ENCODE measurements at regions not wholly inside any gene's neighbourhood (a gene's known extent, or its start where the extent isn't known, plus 50 kb on each side); places are given as distances from the start of the nearest gene placed in this dataset.

DNA sequence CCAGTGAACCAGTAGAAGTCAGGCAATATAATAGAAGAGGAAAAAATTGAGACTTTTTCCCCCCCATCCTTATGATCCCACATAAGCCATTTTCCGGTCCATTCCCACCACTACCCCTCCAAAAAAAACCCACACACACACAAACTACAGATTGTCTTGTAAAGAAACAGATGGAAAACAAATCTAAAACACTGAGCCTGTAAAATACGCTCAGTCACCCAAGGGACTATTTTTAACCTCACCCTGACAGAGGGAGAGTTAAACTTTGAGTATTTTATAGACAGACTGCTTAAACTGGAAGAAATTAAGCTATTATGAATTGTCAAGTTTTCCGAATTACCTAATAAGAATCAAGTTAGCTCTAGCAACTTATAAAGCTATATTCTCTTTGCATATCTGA is 471.8 kb upstream of the C9orf72 start:
- intact Hi-C loops (cut with DNase I), result no loop called here
- ATAC-seq, result no peak
- DNase-seq (ENCODE audit: missing footprints), result no peak

- intact Hi-C loops (cut with DNase I), result no loop called here
- ATAC-seq (no peak), DNase-seq (ENCODE audit: missing footprints) (no peak)
These were observed 476.8 kb upstream of the C9orf72 start for GRCh38 chr9:28050046-28050445.

DNA sequence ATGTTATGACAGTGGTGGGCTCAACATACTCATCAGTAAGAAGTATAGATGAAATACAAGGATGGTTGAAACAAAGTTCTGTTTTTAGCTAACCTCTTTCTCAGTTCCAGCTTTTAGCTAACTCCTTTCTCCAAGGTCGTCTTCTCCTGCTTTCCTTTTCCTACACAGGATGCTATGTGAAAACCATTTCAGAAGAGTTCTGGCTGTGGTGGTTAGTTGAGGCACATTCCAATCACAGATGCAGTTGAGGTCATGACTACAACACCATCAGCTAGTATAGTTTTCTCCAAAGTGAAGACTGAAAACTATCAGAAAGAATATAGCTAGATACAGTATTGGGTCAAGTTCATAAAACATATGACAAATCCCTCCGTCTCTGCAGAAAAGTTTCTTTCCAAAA is 477.7 kb upstream of the C9orf72 start:
- DNase-seq (ENCODE audit: missing footprints) (no peak), ATAC-seq (no peak)
- intact Hi-C loops (cut with DNase I), result no loop called here

DNA sequence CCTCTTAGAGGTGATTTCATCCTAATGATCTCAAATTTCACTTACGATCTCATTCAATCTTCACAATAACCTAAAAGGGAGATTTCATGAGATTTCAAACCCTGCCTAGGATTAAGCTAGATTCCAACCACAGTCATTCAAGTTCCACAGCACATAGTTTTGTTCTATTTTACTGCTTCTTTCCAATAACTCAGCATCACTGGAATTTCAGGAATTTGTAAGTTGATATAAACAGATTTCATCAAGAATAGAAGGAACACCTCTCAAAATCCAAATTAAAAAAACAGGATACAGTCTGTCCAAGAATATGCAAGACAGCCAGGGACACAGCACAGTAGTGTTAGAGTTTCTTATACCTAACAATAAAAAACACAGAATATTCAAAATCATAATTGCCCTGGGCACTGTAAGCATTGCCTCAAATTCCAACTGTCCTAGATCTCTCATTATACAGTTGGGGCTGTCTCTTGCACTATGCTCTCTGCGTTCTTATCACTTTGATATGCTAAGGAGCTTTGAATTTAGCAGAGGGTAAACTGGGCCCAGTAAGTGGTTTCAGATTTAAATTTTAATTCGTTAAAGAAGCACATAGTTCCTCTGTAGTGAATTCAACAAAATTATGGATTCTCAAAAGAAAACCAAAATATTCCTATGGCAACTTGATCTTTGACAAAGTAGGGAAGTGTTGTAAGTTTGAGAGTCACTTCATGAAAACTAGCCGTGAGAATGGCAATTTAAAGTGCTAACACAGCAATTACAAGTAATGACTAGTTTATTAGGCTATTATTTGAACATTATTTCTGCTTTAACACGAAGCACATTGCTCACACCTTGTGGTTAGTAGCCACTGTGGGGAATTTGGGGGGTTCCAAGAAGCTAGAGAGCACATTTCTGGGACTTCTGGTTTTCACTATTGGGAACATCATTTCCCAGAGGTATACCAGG is 478.6 kb upstream of the C9orf72 start:
- intact Hi-C loops (cut with DNase I), result no loop called here
- ATAC-seq, result no peak
- no peak for DNase-seq (ENCODE audit: missing footprints)

DNA sequence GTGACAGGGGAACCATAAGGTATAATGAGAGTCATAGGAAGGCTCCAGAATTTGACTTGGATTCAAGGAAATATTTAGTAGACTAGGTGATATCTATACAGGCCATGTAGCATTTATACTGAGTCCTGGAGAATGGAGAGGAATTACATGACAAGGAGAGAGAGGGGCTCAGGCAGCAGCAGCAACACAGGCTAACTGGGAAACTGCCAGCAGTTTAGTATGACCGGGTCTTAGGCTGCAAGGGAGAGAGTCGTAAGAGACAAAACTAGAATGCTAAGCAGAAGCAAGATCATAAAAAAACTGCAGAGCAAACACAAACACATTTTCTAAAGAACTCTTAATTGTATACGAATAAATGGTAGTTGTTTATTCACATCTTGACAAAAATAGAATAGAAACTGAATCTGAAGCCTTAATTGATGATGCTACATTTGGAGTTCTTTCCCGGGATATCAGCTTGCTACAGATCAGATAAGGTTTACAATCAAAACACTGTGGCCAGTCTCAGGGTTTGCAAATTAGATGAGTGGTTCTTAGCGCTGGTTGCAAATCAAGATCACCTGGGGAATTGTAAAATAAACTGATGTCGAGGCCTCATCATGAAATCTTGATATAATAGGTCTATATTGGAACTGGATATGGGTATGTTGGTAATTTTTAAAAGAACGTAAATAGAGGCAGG is 480.0 kb upstream of the C9orf72 start:
- no peak for DNase-seq (ENCODE audit: missing footprints)
- intact Hi-C loops (cut with DNase I), result no loop called here
- no peak for ATAC-seq

DNA sequence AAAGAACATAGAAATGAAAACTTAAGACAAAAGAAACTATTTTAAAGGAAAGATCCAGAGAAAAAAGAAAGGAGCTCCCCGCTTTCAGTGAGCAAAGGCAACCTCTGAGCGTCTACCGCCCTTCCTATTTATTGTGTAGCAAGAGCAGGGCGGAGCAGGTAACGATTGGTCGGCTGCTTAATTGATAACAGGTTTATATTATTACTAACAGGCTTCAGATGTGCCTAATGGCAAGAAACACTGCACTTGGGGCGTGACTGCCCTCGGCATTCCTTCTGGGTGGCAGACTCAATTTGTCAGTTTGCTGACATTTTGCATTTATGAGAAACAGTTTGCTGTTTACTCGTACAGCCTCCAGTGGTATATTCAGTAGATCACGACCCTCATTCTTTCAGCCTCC is 482.7 kb upstream of the C9orf72 start:
- intact Hi-C loops (cut with DNase I), result no loop called here

GRCh38 chr9:28056466-28056865 is 483.2 kb upstream of the C9orf72 start:
- no peak for ATAC-seq
- DNase-seq (ENCODE audit: missing footprints), result no peak
- intact Hi-C loops (cut with DNase I), result no loop called here

More for the DNA sequence above, 482.7 kb upstream of the C9orf72 start:
- no peak for DNase-seq (ENCODE audit: missing footprints)
- no peak for ATAC-seq

- DNase-seq (ENCODE audit: missing footprints), result no peak
- intact Hi-C loops (cut with DNase I), result no loop called here
- ATAC-seq, result no peak
These were observed 485.9 kb upstream of the C9orf72 start for GRCh38 chr9:28059192-28059591.

DNA sequence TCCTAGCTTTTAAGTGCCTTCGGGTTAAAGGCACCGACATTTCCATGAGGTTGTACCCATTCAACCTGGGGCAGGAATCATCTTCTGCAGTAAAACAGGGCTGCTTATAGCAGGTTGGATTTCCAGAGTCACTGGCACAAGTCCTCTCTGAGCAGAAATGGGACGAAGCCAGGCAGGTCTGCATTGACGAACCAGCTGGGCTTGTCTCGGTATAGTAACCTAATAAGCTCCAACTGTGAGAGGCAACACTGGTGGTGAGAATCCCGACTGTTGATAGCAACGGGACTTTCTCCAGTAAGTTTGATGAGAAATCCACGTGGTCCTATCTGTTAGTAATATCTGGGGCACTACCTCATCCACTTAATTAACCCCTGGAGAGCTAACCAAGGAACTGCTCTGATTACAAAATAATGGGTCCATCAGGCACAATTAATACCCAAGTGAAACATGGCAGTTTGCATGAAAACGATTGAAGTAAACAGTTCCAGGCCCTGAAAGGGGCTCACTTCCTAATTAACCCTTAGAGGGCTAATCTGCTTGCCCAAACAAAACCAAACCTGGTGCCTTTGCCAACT is 491.0 kb upstream of the C9orf72 start:
- ATAC-seq (no peak), DNase-seq (ENCODE audit: missing footprints) (no peak)
- intact Hi-C loops (cut with DNase I), result no loop called here

DNA sequence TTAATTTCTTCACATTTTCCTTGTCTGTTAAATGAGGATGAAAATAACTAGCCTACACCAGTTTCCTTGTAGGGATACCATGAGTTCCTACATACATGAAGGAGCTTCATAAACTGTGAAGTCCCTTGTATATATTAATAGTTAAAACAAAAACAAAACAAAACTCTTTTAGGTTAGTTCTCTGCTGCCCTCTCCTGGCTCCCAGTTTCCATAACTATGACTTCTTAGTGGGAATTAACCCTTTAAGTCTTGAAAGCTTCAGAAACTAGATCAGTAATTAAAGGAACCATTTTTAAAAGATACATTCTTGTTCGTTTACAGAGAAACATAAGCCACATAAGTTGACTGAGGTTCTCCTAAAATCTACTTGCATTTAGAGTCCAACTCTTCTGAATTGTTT is 500.0 kb upstream of the C9orf72 start:
- DNase-seq (ENCODE audit: missing footprints) (no peak), ATAC-seq (no peak)
- intact Hi-C loops (cut with DNase I), result loop anchor here (10.0 kb wide), 1 partner anchor 348 kb away; no protein-coding TSS in a partner anchor

DNA sequence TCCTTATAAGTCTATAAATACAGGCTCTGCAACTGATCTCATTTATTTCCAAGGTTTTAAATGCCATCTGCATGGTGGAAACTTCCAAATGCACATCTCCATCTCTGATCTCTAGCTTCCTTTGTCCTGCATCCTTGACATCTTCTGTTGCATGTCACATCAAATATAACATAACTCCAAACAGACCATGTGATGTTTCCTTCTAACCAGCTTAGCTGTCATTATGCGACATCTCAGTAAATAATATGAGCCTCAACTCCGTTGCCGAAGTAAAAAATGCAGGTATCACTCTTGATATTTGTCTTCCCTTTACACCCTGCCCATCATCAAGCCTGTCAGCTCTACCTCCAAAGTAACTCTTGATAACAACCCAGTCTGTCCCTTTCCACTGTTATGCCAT is 506.4 kb upstream of the C9orf72 start:
- ATAC-seq, result no peak
- intact Hi-C loops (cut with DNase I), result loop anchor here (10.0 kb wide), 1 partner anchor 355 kb away; no protein-coding TSS in a partner anchor
- no peak for DNase-seq (ENCODE audit: missing footprints)

- intact Hi-C loops (cut with DNase I), result no loop called here
- ATAC-seq, result no peak
- DNase-seq (ENCODE audit: missing footprints), result no peak
These were observed 509.4 kb upstream of the C9orf72 start for GRCh38 chr9:28082671-28083070.

GRCh38 chr9:28086881-28087280 is 513.6 kb upstream of the C9orf72 start:
- ATAC-seq, result no peak
- DNase-seq (ENCODE audit: missing footprints), result no peak
- intact Hi-C loops (cut with DNase I), result no loop called here

GRCh38 chr9:28092981-28093936 is 520.0 kb upstream of the C9orf72 start:
- ATAC-seq, result no peak
- intact Hi-C loops (cut with DNase I), result no loop called here
- no peak for DNase-seq (ENCODE audit: missing footprints)

- DNase-seq (ENCODE audit: missing footprints) (no peak), ATAC-seq (no peak)
- intact Hi-C loops (cut with DNase I), result no loop called here
These were observed 528.2 kb upstream of the C9orf72 start for GRCh38 chr9:28101509-28101908.

DNA sequence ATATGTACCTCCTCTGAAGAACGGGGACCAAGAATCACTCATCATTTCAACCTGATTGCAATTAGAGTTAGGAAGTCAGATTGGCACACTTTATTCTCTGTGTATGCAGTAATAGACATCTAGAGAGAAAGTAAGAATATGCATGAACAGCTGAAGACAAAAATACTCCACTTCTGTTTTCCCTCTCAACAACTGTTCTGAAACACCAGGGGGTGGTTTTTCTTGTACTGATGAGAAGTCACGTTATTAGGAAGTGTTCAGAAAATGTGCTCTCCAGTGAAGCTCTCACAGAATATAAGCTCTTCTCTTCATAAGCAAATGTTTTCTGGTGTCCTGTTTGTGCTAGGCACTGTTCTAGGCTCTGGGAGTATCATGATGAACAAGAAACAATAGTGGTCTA is 531.7 kb upstream of the C9orf72 start:
- DNase-seq (ENCODE audit: missing footprints) (no peak), ATAC-seq (no peak)
- intact Hi-C loops (cut with DNase I), result no loop called here

- intact Hi-C loops (cut with DNase I), result no loop called here
- DNase-seq (ENCODE audit: missing footprints), result no peak
- ATAC-seq, result no peak
These were observed 546.9 kb upstream of the C9orf72 start for GRCh38 chr9:28120184-28120583.

DNA sequence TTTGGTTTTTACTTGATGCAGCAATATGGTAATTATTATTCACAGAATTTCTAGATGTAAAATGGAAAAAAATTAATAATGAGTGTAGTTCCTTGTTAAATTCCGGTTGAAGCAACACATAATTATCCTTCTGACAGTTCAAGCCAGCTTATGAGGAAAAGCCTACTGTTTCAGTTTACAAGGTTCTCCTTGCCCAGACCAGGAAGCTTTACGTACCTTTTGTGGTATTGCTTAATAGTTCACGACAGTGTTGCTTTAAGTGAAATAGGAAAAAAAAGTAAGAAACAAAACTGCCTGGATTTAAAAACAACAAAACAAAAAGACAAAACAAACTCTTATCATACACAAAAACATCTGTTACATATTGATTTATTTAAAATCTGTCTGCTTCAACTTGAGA is 547.3 kb upstream of the C9orf72 start:
- intact Hi-C loops (cut with DNase I), result no loop called here

DNA sequence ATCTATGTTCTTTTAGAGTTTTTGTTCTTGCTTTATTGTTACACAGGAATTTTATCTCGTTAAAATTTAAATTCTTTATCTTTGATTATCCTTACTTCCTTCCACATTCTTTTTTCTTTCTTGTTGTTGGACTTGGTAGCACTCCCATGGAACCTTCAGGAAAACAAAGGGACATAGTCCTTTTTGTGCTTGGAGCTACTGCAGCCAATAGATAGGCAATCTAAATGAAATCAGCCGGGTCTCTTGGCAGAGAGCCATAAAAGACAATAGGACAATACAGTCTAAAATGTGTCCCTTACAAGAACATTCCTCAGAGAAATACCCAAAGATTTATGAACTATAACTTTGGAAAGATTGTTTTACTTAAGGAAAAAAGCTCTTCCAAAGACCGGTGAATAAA is 548.1 kb upstream of the C9orf72 start:
- intact Hi-C loops (cut with DNase I), result no loop called here
- ATAC-seq, result no peak
- DNase-seq (ENCODE audit: missing footprints), result no peak

More for the DNA sequence above, 547.3 kb upstream of the C9orf72 start:
- no peak for DNase-seq (ENCODE audit: missing footprints)
- no peak for ATAC-seq

Measured in Right ventricle myocardium inferior (tissue), 1 donor.